Dermis blood vessel endothelial cell (primary cell): ENCODE measurements at regions not wholly inside any gene's neighbourhood (a gene's known extent, or its start where the extent isn't known, plus 50 kb on each side); places are given as distances from the start of the nearest gene placed in this dataset.

ENCODE experiments used
- DNase-seq: peaks from one replicate; pipeline ENCODE4 v3.0.0; 2010

GRCh38 chr15:85984241-85984640 lies 95.4 kb upstream of the AGBL1 start:
- no peak for DNase-seq

GRCh38 chr15:85986116-85986515 lies 93.6 kb upstream of the AGBL1 start:
- DNase-seq = no peak

GRCh38 chr15:85986741-85987140 lies 92.9 kb upstream of the AGBL1 start:
- no peak for DNase-seq

- DNase-seq = no peak
Measured at GRCh38 chr15:85988741-85989140, 90.9 kb upstream of the AGBL1 start.

GRCh38 chr15:85992224-85992623 lies 87.4 kb upstream of the AGBL1 start:
- DNase-seq = no peak

GRCh38 chr15:85993116-85993515 lies 86.6 kb upstream of the AGBL1 start:
- no peak for DNase-seq

- DNase-seq = no peak
Measured at GRCh38 chr15:85997618-85998017, 82.1 kb upstream of the AGBL1 start.

- DNase-seq = no peak
Measured at GRCh38 chr15:85999658-86000057, 80.0 kb upstream of the AGBL1 start.

- no peak for DNase-seq
Measured at GRCh38 chr15:86001200-86001599, 78.5 kb upstream of the AGBL1 start.

GRCh38 chr15:86002444-86002843 lies 77.2 kb upstream of the AGBL1 start:
- DNase-seq = no peak

- DNase-seq = no peak
Measured at GRCh38 chr15:86004061-86004460, 75.6 kb upstream of the AGBL1 start.

- no peak for DNase-seq
Measured at GRCh38 chr15:86006546-86006945, 73.1 kb upstream of the AGBL1 start.

- DNase-seq = no peak
Measured at GRCh38 chr15:86009727-86010126, 69.9 kb upstream of the AGBL1 start.

GRCh38 chr15:86010398-86010797 lies 69.3 kb upstream of the AGBL1 start:
- DNase-seq = no peak

GRCh38 chr15:86010891-86011290 lies 68.8 kb upstream of the AGBL1 start:
- no peak for DNase-seq

- DNase-seq = no peak
Measured at GRCh38 chr15:86014016-86014415, 65.7 kb upstream of the AGBL1 start.

GRCh38 chr15:86016750-86017149 lies 62.9 kb upstream of the AGBL1 start:
- no peak for DNase-seq

- no peak for DNase-seq
Measured at GRCh38 chr15:86018679-86019078, 61.0 kb upstream of the AGBL1 start.

GRCh38 chr15:86021281-86022264 lies 58.1 kb upstream of the AGBL1 start:
- DNase-seq = no peak

GRCh38 chr15:86028961-86029360 lies 50.7 kb upstream of the AGBL1 start:
- DNase-seq = no peak
